Spleen (tissue), 11 donors: ENCODE measurements at regions not wholly inside any gene's neighbourhood (a gene's known extent, or its start where the extent isn't known, plus 50 kb on each side); places are given as distances from the start of the nearest gene placed in this dataset.
"Not testable (repeated sequence)": the region's sequence is repeated elsewhere in the genome, so short reads cannot be mapped to it uniquely, and the experiment has no call there.

Experiments
- DNase-seq: peaks from one replicate; pipeline ENCODE4 v3.0.0-alpha.2; 2020
- H3K27ac ChIP-seq, 8 donors: fragments of 200-600 bp; sonication (generic) in 7 of 8; 1 replicate in 4 of 8; 2 replicates in 4 of 8; pipeline versions ENCODE4 v1.5.0 to v1.8.0; 2016 to 2021; ENCODE audit warnings: inconsistent platforms in 4 of 8, mild to moderate bottlenecking in 4 of 8, moderate library complexity in 1 of 8
- H3K27me3 ChIP-seq, 7 donors: fragments of 200-600 bp; sonication (generic) in 6 of 7; replicated peaks in 1 of 7; 1 replicate in 4 of 7; 2 replicates in 3 of 7; pipeline versions ENCODE4 v1.5.0 to v1.8.0; 2016 to 2021; ENCODE audit warnings: inconsistent platforms in 3 of 7, mild to moderate bottlenecking in 1 of 7
- H3K36me3 ChIP-seq, 6 donors: fragments of 200-600 bp; sonication (generic) in 5 of 6; 1 replicate in 4 of 6; 2 replicates in 2 of 6; pipeline versions ENCODE4 v1.5.0 to v1.8.0; 2016 to 2021; ENCODE audit warnings: inconsistent platforms in 2 of 6
- H3K4me1 ChIP-seq, 6 donors: fragments of 200-600 bp; sonication (generic) in 5 of 6; 1 replicate in 3 of 6; 2 replicates in 3 of 6; pipeline versions ENCODE4 v1.5.0 to v1.8.0; 2016 to 2021; ENCODE audit warnings: inconsistent platforms in 3 of 6
- H3K4me3 ChIP-seq, 8 donors: fragments of 200-600 bp; sonication (generic) in 7 of 8; 1 replicate in 4 of 8; 2 replicates in 4 of 8; pipeline versions ENCODE4 v1.5.0 to v1.8.0; 2016 to 2021; ENCODE audit warnings: inconsistent platforms in 4 of 8, mild to moderate bottlenecking in 4 of 8, moderate library complexity in 2 of 8
- H3K9me3 ChIP-seq, 8 donors: fragments of 200-600 bp; sonication (generic) in 7 of 8; 1 replicate in 4 of 8; 2 replicates in 4 of 8; pipeline versions ENCODE4 v1.5.0 to v1.8.0; 2016 to 2021; ENCODE audit warnings: inconsistent platforms in 4 of 8
- POLR2AphosphoS5 ChIP-seq, 3 donors: sonication (generic); formaldehyde crosslinking; IDR thresholded peaks; one replicate each; pipeline ENCODE4 v1.5.1; 2017; ENCODE audit warnings: antibody characterized with exemption in 3 of 3
- WGBS, 5 donors: extraction: QIAGEN DNeasy Blood & Tissue Kit in 3 of 5; methylation state at CpG; one replicate each; pipeline versions ENCODE4 v1.1.5 to v1.1.7; 2013 to 2018; 5-methylcytosine and 5-hydroxymethylcytosine counted together
- intact Hi-C: fragments of 100-400 bp; cut with DNase I; formaldehyde crosslinking; loops from one replicate; pipeline ENCODE4 v1.15.0; 2023; ENCODE audit warnings: low total_unique reads
- donor health status: healthy with polysubstance abuse.
- donor health status: DM: no; HTN: no; CAD: no; lungs with moderate emphysema.
- donor health status: DM: no; HTN: no; CAD: no.
- donor health status: Bipolar disorder and iron deficiency.
- donor health status: healthy.
- donor health status: DM: no; HTN: no; CAD: no.
- donor health status: DM: yes; HTN: yes; CAD: no.

GRCh38 chr16:29132444-29132843, 147.6 kb downstream of the LAT start:
- H3K9me3 ChIP-seq, H3K27me3 ChIP-seq, H3K4me3 ChIP-seq, intact Hi-C loops: not testable (repeated sequence)
- 43 to 80% (median 67%) methylated on average over 6 to 14 of the region's 14 CpGs for WGBS, 5 donors
- H3K36me3 ChIP-seq, result peaks cover 0 to 13% (median 0%) of the 10 kb centered on the region in 6 donors
- peak; percentile 31 to 60 (median 32) for TF ChIP-seq POLR2AphosphoS5 (IDR thresholded peaks at IDR 0.05)
- H3K27ac ChIP-seq, result peak overlapping the region in 4 of 8 donors; percentile 42 to 79 (median 62)
- peaks cover 0 to 38% (median 14%) of the 10 kb centered on the region in 6 donors for H3K4me1 ChIP-seq
- DNase-seq, result peak; percentile 75

GRCh38 chr16:29130901-29131851, 146.3 kb downstream of the LAT start:
- peaks cover 0 to 50% (median 19%) of the 10 kb centered on the region in 6 donors for H3K4me1 ChIP-seq
- H3K9me3 ChIP-seq, intact Hi-C loops, H3K27me3 ChIP-seq, H3K4me3 ChIP-seq: not testable (repeated sequence)
- TF ChIP-seq POLR2AphosphoS5 (IDR thresholded peaks at IDR 0.05), result peak in 2 of 3 donors; percentile 52 to 64
- peaks cover 0 to 15% (median 0%) of the 10 kb centered on the region in 6 donors for H3K36me3 ChIP-seq
- peak overlapping the region; percentile 27 to 79 (median 68) for H3K27ac ChIP-seq
- peak; percentile 78 for DNase-seq
- WGBS, 5 donors, result 47 to 64% (median 57%) methylated on average over 14 to 33 of the region's 33 CpGs

- H3K9me3 ChIP-seq, H3K4me3 ChIP-seq, H3K27me3 ChIP-seq, intact Hi-C loops: not testable (repeated sequence)
- DNase-seq, result peak; percentile 68
- 68 to 81% (median 72%) methylated on average over 18 to 25 of the region's 25 CpGs for WGBS, 5 donors
- H3K4me1 ChIP-seq, result peaks cover 0 to 58% (median 19%) of the 10 kb centered on the region in 6 donors
- H3K36me3 ChIP-seq, result peaks cover 0 to 15% (median 0%) of the 10 kb centered on the region in 6 donors
- peak overlapping the region in 5 of 8 donors; percentile 20 to 79 (median 70) for H3K27ac ChIP-seq
Observed at GRCh38 chr16:29130131-29130711, 145.4 kb downstream of the LAT start.

GRCh38 chr16:29129458-29130038, 144.7 kb downstream of the LAT start:
- intact Hi-C loops, H3K9me3 ChIP-seq, H3K27me3 ChIP-seq, H3K4me3 ChIP-seq: not testable (repeated sequence)
- peak; percentile 76 for DNase-seq
- 48 to 80% (median 78%) methylated on average over 13 to 18 of the region's 18 CpGs for WGBS, 5 donors
- Histone ChIP-seq H3K27ac (peak overlapping the region in 4 of 8 donors; percentile 65 to 79 (median 71)), H3K4me1 (peaks cover 0 to 58% (median 19%) of the 10 kb centered on the region in 6 donors), H3K36me3 (peaks cover 0 to 15% (median 0%) of the 10 kb centered on the region in 6 donors)
- peak; percentile 38 to 48 (median 46) for TF ChIP-seq POLR2AphosphoS5 (IDR thresholded peaks at IDR 0.05)

GRCh38 chr16:29128732-29129457, 144.0 kb downstream of the LAT start:
- H3K4me3 ChIP-seq, intact Hi-C loops, H3K9me3 ChIP-seq, H3K27me3 ChIP-seq: not testable (repeated sequence)
- peak overlapping the region in 4 of 8 donors; percentile 65 to 79 (median 71) for H3K27ac ChIP-seq
- H3K36me3 ChIP-seq, result peaks cover 0 to 15% (median 0%) of the 10 kb centered on the region in 6 donors
- 63 to 86% (median 71%) methylated on average over 6 to 20 of the region's 20 CpGs for WGBS, 5 donors
- H3K4me1 ChIP-seq, result peaks cover 0 to 57% (median 19%) of the 10 kb centered on the region in 6 donors
- peak; percentile 62 for DNase-seq

- 85 to 90% (median 89%) methylated on average over 5 to 29 of the region's 29 CpGs for WGBS, 5 donors
- intact Hi-C loops, result not testable (repeated sequence)
Observed at GRCh38 chr16:29127806-29128420, 143.1 kb downstream of the LAT start.

More at GRCh38 chr16:29127806-29128420, 143.1 kb downstream of the LAT start:
- peak; percentile 54 for DNase-seq
- peaks cover 0 to 15% (median 0%) of the 10 kb centered on the region in 6 donors for H3K36me3 ChIP-seq
- not testable (repeated sequence) for H3K27me3 ChIP-seq, H3K9me3 ChIP-seq, H3K27ac ChIP-seq, H3K4me3 ChIP-seq
- H3K4me1 ChIP-seq, result peaks cover 0 to 53% (median 19%) of the 10 kb centered on the region in 6 donors
